GM21529 (cell line): ENCODE measurements at regions not wholly inside any gene's neighbourhood (a gene's known extent, or its start where the extent isn't known, plus 50 kb on each side); places are given as distances from the start of the nearest gene placed in this dataset.
"Not testable (repeated sequence)": the region's sequence is repeated elsewhere in the genome, so short reads cannot be mapped to it uniquely, and the experiment has no call there.

Source experiments
- ATAC-seq: cut with Tn5 transposase; IDR thresholded peaks from one replicate; pipeline ENCODE4 v1.9.1; 2021; ENCODE audit not compliant: unreplicated experiment

DNA sequence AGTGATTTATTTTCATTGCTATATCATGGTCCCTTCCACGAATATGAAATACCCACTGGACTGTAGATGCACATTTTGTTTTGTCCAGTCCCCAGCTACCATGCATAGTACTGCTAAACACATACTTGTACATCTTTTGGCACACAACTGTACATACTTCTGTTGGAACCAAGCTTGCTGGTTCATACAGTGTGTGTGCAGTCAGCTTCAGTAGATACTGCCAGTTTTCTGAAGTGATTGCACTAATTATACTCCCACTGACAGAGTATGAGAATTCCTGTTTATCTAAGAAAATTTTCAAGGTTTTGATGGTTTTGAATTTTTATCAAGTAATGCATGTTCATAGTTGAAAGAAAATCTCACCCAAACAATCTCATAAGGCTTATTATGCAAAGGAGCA lies 100.7 kb upstream of the LMCD1 start:
- no peak for ATAC-seq

DNA sequence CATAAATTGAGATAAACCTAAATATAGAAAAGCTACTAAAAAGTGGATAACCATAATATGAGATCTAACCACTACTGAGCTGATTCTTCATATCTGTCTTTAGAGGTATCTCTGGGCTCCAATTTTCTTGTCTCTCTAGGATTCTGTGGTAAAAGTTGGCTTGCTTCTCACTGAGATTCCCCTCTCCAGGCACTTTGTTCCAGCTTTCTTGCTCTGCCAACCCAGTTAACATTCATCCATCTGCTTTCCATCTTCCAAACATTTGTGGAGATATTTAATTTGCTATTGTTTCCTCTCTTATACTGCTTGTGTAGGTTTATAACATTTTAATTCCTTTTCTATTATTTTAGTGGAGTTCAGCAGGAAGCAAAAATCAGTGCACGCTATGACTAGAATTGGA lies 97.6 kb upstream of the LMCD1 start:
- ATAC-seq: no peak

DNA sequence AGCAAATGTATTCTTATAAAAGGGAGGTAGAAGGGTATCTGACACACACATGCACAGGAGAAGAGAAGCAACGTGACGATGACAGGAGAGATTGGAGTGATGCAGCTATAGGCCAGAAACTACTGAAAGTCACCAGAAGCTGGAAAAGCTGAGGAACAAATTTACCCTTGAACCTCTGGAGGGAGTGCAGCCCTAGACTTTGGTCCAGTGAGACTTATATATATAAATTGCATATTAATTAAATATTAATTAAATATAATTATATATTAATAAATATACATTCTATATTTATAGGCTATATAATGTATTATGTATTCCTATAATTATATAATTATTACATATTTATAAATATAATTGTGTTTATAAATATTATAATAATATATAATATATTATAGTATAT lies 96.5 kb upstream of the LMCD1 start:
- ATAC-seq: no peak

DNA sequence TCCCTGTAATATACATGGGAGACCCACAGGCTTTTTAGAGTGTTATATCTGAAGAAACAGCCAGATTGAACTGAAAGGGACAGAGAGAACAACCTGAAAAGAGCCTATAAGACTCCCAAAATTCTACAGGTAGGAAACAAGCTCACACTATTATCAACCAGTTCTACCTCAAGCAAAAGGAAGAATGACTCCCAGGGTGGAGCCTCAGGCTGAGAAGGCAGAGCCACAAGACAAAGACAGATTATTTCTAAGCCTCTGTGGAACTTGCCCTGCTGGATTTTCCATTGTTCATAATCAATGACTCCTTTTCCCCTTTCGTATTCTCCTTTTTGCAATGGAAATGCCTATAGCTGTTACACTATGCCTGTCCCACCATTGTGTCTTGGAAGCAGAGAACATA lies 95.1 kb upstream of the LMCD1 start:
- no peak for ATAC-seq

DNA sequence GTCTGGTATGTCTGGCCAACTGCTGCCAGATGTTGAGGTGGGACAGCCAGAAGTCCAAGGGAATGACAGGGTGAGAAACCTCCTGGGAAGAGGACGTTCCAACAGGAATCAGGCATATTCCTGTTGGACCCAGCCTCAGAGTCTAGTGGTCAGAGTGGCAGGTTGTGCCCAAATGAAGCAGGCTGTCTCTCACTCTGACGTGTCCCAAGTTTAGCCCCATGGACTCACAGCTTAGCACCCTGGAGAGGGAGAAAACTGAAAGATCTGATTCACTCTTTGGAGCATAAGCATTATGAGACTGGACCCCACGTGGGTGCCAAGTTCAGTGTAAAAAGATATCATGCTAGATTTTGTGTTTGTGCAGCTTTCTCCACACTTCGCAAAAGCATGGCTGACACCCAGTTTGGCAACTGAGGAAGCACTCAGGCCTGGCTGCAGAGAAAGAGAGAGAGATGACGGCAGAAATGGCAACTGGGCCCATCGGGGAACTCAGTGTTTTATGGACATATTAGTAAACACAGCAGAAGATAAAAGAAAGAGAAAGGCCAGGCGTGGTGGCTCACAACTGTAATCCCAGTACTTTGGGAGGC lies 88.2 kb upstream of the LMCD1 start:
- ATAC-seq: no peak

DNA sequence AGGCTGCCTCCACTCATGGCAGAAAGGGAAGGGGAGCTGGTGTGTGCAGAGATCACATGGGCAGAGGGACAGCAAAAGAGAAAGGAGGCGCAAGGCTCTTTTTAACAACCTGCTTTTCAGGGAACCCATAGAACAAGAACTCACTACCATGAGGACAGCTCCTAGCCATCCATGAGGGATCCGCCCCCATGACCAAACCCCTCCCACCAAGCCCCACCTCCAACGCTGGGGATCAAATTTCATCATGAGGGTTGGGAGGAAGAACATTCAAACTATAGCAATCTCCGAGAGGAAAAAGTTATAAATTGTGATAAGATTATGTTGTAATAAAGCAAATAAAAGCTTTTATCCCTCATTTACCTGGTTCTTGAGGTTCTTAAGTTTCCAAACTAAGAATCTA lies 84.7 kb upstream of the LMCD1 start:
- ATAC-seq: no peak

DNA sequence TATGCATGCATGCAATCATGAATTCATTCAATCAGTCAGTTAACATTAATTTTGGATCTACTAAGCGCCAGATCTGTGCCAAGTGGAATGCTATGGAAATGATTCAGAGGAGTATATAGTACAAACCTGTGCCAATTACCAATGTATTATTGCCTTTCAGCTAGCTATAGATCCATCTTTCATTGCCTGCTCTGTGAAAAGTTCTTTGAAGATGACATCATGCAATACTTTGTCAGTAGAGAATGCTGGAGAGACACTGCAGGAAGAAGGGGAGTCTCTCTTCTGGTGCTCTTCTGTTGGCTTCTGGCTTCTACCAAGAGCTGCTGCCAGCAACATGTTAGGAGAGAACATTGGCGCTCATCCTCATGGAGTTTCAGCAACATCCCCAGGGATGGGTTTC lies 81.0 kb upstream of the LMCD1 start:
- no peak for ATAC-seq

DNA sequence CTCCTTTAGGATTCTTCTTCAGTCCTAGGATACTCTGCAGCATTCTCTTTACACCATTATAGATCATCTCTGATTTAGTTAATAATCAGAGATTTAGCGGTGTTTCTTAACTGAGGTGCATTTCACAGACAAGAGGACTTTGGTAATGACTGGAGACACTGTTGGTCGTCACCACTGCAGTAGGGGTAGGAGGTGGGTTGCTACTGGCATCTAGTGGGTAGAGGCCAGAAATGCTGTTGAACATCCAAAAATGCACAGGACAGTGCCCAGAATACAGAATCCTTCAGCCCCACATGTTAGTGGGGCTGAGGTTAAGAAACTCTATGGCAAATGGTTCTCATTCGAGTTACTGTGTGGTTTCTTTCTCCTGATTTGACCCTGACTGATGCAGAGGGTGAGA lies 80.4 kb upstream of the LMCD1 start:
- ATAC-seq: no peak

DNA sequence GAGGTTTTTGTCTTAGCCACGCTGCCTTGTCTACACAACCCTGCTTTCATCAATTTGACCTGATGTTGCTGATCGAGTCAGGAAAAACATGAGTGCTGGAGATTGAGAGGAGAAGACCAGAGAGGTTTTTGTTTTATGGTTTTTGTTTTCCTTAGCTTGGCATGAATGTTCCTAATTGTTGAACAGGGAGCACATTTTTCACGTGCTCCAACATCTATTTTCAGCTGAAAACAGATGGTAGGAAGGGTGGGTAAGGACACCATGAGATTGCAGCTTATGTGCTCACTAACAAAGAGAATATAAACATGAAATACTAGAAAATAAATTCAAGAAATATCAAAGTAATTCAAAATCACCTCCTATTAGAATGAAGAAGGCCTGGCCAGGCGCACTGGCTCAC lies 79.9 kb upstream of the LMCD1 start:
- ATAC-seq: no peak

DNA sequence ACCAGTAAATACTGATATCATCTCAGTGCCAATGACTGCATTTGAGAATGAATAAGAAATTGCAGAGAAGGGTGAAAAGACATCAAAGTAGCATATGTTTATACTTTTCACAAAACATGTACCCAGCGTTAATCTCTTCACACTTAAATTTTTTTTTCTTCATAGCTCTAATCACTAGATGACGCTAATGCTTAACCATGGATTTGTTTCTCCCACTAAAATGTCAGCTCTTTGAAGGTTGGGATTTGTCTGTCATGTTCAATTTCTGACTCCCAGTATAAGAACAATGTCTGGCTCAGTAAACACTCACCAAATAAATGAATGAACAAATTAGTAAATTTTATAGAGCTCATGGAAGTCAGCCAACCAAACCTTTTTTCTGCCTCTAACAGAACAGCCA lies 78.3 kb upstream of the LMCD1 start:
- ATAC-seq: no peak

DNA sequence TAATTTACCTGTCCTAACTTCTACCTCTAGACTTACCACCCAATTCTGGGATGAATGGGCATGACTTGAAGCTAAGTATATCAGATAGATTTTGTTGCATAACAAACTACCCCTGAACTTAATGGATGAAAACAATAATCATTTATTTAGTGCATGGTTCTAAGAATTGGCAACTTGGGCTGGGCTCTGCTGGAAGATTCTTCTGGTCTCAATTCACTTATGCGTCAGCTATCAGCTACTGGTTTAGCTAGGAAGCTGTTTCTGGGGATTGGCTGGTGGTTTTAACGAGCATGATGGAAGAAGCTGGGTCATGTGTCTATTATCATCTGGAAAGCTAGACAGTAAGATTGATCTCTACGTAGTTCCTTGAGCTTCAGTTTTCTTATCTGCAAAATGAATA lies 77.3 kb upstream of the LMCD1 start:
- ATAC-seq: no peak

DNA sequence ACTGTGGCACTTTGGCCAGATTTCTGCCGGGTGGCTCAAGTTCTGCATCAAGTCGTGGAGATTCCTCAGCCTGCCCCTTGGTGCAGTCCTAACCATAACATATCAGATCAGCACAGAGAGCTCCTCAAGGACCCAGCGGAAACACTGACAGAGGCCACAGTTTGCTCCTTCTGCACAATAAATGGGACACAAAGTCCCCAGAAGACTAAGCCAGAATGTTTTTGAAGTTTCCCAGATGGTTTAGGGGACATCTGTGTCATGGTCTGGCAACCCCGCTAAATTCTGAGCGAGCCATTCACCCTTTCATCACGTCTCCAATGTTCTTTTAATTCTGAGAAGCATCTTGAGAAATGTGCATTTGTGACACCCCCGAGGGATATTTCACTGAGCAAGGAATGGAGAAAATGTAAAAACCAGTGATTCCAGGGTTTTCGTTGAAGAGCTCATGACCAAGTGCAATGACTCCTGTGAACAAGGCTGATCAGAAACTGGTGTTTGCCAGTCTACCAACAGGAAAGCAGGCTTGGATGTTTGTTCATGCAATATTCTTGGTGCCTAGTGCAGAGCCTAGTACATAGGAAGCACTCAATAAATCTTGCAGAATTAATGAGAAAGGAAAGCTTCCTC lies 64.8 kb upstream of the LMCD1 start:
- no peak for ATAC-seq

DNA sequence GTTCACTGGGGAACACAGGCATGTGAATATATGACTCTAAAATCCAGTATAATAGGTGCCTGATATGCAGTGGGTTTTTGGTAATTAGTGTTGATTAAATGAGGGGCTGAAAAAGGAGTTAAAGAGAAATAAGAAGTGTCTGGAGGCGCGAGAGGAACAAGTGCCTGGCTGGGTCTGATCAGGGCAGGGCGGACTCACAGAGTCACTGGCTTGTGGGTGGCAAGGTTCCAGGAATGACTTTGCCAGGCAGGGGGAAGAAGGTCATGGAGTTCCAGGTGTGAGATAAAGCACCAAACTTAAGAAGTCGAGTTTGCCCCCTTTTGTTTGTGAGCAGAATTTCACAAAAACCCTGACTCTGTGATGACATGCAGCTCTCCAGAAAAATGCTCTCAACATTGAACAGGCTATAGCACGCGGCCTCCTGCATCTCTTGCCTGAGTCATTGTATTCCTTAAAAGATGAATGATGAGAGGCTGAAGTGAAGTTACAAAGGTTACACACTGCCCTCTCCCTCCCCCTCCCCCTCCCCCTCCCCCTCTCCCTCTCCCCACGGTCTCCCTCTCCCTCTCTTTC lies 63.0 kb upstream of the LMCD1 start:
- no peak for ATAC-seq

DNA sequence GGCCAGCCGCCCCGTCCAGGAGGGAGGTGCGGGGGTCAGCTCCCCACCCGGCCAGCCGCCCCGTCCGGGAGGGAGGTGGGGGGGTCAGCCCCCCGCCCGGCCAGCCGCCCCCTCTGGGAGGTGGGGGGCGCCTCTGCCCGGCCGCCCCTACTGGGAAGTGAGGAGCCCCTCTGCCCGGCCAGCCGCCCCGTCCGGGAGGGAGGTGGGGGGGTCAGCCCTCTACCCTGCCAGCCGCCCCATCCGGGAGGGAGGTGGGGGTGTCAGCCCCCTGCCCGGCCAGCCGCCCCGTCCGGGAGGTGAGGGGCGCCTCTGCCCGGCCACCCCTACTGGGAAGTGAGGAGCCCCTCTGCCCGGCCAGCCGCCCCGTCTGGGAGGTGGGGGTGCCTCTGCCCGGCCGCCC lies 61.5 kb upstream of the LMCD1 start:
- not testable (repeated sequence) for ATAC-seq

DNA sequence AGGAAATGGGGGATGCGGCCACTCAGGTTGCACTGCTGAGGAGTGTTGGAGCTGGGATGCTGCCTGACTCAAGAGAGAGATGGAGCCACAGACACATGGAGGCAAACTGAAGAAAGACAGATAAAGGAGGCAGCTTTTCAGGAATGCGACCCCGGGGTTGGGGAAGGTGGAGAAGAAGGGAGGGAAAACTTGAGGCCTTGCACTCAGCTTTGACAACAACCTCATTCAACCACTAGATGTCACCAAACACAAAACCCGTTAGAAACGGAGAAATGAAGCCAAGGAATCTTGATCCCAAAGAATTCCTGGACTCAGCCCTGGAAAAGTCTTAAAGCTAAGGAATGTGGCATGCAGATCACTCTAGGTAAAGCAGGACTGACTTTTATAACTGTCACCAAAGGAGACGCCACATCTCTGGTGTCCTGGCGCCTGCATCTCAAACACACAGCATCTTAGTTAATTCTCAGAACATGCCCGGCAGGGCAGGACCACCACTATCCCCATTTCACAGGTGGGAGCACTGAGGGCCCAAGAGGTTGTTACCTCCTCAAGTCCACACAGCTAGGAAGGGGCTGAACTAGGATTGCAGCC lies 59.6 kb upstream of the LMCD1 start:
- no peak for ATAC-seq

DNA sequence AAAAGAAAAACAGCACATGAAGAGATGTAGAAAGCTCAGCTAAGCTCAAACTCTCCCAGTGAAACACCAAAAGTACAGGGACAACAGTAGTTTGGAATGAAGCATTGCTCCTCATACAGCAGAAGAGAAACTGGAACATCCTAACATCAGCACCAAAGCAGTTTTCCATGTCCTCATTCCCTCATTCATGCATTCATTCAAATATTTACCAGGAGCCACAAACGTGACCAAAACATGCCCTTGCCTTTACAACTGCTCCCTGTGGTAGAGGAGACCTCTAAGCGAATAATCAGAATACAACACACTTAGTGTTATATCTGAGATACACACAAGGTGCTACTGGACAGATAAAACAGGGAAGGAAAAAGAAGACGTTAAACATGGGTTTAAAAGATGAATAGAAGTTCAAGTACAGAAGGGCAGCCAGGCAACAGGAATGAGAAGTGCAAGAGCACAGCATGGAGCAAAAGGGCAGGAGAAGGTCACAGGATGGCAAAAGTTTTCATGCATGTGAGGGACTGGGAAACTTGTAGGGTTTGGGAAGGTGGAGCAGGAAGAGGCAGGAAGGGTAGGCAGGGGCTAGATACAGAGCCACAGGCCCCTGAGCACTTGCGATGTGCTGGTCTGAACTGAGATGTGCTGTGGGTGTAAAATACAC lies 58.5 kb upstream of the LMCD1 start:
- no peak for ATAC-seq

DNA sequence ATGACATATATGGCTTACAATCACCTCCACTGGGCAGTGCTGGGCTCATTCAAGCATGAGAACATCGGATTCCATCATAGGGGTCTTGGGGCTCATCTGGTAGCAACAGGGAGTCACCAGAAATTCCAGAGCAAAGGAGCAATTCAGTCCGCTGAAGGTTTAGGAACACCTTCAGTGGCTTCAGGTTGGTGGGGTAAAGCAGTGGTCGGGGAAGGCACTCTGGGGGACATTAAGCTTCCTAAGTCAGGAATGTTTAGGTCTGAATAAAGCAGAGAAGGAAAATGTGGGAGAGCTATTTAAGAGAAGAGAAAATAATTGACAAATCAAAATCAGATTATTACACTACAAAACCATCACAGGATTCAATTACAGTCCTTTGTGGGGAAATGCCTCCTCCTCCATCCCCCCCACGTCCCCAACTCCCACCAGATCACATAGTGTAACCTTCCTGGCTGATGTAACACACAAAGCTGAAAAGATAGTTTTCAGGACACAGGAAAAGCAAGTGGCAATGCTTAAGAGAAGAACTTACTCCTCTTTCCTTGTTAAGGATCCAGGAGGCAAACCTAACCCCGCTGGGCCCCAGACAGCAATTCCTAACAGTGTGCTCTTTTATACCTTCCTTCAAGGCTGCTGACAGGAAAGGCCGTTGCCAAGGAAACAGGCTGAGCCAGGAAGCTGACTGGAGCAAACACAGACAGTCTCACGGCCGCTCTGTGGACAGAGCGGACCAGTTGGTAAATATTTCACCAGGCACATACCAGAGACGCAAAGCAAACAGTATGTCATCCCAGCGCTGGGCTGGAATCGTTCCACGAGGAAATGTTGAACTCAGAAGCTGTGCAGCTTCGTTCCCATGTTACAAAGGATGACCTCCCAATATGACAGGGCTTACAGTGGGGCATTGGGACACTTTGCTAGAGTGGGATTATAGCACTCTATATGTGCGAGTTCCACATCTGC lies 57.5 kb upstream of the LMCD1 start:
- no peak for ATAC-seq

DNA sequence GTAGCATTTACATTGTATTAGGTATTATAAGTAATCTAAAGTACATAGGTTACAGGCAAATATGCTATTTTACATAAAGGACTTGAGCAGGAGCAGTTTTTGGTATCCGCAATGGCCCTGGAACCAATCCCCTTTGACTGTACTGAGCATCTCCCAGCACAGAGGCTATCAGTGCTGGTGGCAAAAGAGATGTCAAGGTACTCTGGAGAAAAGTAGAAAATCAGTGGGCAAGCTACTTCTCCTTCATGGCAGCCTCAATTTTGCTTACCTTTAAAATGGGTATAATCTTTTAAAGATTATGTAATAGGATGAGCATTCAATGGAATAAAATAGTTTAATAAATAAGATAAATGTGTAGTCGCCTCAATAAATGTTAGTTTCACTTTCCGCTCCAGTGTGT lies 56.7 kb upstream of the LMCD1 start:
- no peak for ATAC-seq

DNA sequence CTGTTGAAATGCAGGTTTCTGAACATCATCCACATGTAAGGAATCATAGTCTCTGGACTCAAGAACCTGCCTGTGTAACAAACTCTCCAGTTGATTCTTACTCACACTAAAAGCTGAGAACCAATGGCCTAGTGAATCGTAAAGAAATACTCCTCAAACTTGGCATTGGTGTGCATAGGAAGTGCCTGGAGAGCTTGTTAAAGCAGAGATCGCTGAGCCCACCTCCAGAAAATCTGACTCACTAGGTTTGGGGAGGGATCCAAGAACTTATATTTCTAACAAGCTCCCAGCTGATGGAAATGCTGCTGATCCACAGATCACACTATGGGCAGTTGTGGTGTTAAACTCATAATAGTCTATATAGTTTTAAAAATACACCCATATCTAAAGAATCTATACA lies 55.8 kb upstream of the LMCD1 start:
- ATAC-seq: no peak

DNA sequence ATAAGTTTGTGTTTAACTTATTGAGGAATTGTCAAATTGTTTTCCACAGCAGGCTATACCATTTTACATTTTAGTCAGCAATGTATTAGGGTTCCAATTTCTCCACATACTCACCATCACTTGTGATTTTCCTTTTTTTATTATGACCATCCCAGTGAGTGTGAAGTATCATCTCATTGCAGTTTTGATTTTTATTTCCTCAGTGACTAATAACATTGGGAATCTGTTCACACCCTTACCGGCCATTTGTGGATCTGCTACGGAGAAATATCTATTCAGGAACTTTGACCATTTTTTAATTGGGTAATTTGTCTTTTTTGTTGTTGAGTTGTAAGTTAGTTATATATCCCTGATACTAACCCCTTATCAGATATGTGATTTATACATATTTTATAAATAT lies 54.8 kb upstream of the LMCD1 start:
- ATAC-seq: no peak

DNA sequence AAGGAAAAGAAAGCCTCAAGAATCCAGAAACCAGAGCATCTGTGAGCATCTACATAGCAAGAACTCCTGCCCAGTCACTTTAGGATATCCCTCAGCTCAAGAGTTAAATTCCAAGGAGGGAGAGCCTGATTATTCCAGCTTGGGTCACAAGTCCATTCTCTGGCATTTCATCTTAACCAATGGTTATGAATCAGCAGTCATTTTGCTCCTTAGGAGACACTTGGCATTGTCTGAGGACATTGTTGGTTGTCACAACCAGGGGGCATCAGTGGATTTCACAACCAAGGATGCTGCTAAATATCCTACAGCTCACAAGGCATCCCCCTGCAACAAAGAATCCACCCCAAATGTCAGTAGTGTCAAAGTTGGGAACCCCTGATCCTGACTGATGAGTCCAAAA lies 51.0 kb upstream of the LMCD1 start:
- no peak for ATAC-seq
